Middle frontal gyrus (tissue), 1 donor: ENCODE measurements at regions not wholly inside any gene's neighbourhood (a gene's known extent, or its start where the extent isn't known, plus 50 kb on each side); places are given as distances from the start of the nearest gene placed in this dataset.

Experiments used
- DNase-seq: peaks from one replicate; pipeline ENCODE4 v3.0.0-alpha.2; 2015; ENCODE audit warnings: low spot score; ENCODE audit errors: extremely low spot score

- DNase-seq = no peak
These were observed 970.7 kb downstream of the KCNMA1 start for GRCh38 chr10:76666891-76667290.

DNA sequence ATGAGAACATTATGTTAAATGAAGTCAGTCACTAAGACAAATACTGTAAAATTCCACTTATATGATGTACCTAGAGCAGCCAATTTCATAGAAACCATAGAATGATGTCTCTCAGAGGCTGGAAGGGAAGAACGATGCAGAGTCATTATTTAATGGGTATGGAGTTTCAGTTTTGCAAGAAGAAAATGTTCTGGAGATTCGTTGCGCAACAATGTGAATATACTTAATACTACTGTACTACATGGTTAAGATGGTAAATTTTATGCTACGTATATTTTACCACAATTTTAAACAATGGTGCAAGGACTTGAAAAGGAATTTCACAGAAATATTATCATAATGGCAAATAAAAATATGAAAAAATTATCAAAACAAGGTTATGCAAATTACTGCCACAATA lies 972.6 kb downstream of the KCNMA1 start:
- DNase-seq = no peak

DNA sequence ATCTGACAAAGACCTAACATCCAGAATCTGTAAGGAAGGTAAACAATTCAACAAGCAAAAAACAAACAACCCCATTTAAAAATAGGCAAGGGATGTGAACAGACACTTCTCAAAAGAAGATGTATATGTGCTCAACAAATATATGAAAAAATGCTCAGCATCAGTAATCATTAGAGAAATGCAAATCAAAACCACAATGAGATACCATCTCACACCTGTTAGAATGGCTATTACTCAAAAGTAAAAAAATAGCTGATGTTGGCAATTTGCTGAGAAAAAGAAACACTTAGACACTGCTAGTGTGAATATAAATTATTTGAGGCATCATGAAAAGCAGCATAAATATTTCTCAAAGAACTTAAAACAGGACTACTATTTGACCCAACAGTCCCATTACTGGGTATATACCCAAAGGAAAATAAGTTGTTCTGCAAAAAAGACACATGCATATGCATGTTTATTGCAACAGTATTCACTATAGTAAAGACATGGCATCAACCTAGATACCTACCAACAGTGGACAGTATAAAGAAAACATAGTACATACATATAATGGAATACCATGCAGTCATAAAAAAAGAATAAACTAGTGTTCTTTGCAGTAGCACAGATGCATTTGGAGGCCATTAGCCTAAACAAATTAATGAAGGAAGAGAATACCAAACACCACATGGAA lies 980.1 kb downstream of the KCNMA1 start:
- DNase-seq = no peak

DNA sequence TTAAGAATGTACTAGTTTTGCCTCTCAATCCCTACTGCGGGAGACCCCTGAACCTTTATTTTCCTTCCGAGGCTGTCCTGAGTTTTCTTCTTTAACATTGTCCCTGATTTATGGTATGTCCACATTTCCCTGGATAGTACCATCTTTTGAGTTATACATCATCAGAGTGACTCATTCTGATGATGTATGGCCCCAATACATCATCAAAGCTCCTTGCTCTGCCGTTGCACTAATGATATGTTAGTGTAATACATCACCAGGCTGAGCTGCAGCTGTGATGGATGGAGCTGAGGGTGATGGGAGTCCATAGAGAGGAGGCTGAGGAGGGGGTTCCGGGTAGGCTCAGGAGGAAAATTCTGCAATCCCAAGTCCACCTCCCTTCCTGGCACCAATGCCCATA lies 986.5 kb downstream of the KCNMA1 start:
- no peak for DNase-seq

- no peak for DNase-seq
These were observed 987.9 kb downstream of the KCNMA1 start for GRCh38 chr10:76649723-76650127.

DNA sequence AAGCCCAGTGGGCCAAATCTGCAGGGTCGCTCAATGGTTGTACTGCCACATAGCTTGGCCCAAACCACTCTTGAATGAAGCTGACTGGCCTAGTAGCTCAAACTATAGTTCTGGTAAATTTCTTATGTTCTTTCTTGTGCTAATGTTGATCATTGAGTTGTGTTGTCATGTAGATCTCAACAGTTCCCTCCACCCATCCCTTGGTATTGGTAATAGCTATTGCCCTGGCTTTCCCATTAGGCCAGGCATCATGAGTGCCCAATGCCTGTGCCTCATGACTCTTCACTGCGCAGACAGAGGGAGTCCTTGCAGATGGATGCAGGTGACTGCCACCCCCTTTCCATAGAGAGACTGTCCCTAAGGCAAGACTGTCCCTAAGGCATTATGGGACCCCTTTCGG lies 988.4 kb downstream of the KCNMA1 start:
- no peak for DNase-seq

DNA sequence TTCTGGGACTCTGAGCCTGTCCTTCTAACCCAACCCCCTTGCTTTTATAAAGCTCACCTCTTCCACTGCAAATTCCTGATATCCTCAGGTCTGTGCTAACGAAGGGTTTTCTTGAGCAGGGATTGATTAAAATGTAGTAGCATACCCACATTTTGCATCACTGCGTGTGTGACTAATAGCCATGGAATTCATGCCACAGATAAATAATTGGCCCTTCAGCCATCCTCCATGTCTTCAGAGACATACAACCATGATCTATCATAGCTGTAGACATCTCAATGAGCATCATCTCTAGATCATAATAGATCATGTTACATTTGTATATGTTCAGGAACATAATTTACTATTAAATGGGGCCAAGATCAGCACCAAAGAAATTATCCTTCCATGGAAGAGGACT lies 990.3 kb downstream of the KCNMA1 start:
- no peak for DNase-seq

GRCh38 chr10:76645341-76645740 lies 992.3 kb downstream of the KCNMA1 start:
- DNase-seq = no peak

DNA sequence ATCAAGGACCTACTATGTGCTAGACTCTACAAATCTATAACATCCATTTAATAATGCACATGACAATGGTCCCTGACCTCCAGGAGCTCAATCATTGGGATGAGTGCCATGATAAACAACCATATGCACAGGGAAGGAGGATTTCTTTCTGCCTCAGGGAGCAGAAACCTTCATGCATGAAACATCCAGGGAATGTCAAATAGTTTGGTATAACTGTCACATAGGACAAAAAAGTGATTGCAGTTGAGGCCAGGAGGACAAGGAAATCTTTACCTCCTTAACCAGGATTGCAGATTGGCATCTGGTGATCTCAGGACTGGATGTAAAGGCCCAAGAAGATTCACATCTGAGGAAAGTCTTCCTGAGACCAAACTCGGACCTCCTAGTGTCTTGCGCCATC lies 993.1 kb downstream of the KCNMA1 start:
- DNase-seq = no peak

DNA sequence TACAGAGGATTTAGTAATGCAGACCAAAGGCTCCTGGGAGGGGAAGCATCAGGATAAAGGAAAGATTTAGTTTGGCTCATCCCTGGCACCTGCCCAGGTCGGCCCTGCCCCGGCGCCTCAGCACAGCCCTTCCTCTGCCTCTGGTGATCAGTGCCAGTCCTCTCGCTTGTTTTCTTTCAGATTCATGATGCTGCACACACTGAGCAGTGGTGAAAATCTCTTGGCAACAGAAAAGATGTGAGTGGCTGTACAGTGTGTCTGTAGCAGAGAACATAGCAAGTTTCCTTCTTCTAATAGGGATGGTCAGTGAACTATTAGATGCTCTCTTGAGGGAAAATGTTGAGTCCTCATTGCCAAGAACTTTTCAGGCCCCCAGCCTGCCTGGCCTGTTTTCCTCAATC lies 994.1 kb downstream of the KCNMA1 start:
- DNase-seq = no peak

DNA sequence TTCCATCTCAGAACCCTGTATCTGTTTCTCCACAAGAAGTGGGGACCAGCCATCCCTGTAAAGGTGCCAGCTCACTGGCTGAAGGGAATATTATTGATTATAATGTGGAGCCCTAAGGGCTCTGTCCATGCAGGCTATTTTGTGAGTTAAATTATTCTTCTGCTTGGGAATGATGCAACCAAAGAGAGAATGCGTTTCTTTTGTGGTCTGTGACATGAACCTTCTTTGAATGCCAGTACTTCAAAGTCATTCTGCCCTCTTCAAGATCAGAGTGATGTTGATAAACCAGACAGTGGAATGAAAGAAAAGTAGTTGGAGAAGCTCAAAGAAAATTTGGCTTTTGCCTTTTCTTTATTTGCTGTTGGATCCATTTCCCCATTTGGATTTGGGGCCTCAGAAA lies 995.2 kb downstream of the KCNMA1 start:
- no peak for DNase-seq

DNA sequence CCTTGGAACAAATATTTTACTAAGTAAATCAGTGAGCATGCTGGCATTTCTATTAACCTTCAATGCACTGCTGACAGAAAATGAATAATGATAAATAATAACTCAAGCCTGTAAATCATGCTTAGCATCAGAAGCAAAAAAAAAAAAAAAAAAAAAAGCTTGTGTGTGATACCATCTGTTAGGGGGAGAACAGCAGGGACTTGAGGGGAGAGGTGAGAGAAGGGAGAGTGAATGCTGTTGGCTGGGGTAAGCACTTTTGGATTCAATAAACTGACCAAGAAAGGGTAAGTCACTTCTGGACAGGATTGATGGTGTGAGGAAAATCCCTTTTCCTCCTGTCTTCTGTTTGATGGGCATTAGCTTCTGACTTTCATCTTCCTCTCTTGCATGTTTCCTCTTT lies 996.4 kb downstream of the KCNMA1 start:
- no peak for DNase-seq

DNA sequence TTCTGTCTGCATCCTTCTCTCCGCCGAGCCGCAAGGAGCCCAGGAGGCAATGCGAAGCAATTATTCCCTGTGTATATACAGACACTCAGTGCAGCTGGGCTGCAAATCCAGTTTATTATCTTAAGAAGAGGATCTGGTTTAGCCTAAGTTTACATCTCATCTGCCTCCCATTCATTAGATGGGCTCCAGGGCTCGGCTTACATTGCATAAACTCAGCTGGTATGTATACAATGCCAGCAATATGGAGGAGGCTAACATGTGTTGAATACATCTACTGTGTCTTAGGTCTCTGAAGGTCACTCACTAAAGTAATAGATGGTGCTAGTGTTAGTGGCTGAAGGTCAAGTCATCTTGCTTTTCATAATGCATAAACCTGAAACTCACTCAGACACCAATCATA lies 996.8 kb downstream of the KCNMA1 start:
- DNase-seq = no peak

DNA sequence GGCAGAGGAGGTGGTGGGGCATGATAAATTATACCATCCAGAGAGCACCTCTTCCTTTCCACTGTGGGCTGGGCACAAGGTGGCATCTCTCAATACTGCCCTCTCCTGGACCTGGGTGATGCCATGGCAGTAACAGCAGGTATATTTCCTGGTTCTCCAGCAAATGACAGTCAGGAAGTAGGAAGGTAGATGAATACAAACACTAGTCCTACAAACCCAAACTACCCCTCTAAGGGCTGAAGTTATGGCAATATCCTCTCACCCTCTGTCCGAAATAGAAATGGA lies 1004.9 kb downstream of the KCNMA1 start:
- DNase-seq = no peak

DNA sequence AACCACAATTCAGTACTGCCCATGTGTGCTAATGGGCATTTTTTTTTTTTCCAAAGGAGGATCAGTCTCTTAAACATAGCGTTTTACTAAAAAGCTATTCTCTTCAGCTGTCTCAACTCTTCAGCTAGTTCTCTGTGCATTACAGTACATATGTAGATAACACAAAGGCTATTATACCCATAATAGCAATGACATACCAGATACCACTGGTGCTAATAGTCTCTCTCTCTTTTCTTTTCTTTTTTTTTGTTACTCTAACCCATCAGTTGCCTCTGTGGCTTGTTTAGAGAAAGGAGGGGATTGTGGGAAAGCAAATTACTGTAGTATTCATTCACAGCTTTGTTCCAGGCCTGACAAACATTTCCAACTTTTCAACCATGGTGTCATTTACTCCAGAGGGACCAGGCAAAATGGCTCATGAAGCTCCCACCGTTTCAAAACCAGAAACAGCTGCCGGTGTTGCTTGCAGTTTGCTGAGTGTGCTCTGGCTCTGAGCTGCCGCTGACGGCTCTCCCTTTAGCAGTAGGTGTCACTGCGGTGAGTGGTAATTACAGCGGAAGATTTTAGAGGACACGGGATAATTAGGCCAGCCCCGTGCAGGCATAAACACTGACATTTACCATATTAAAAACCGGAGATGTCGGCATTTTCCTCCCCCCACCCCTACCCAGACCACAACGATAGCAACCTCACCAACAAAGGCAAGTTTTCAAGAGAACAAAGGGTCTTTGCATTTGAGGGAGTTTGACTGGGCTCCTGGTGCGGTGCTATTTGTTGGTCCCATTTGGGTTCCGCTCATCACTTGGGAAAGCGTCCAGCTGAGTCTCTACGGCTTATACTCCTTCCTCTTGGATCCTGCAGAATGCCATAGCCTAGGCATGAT lies 1005.5 kb downstream of the KCNMA1 start:
- no peak for DNase-seq

DNA sequence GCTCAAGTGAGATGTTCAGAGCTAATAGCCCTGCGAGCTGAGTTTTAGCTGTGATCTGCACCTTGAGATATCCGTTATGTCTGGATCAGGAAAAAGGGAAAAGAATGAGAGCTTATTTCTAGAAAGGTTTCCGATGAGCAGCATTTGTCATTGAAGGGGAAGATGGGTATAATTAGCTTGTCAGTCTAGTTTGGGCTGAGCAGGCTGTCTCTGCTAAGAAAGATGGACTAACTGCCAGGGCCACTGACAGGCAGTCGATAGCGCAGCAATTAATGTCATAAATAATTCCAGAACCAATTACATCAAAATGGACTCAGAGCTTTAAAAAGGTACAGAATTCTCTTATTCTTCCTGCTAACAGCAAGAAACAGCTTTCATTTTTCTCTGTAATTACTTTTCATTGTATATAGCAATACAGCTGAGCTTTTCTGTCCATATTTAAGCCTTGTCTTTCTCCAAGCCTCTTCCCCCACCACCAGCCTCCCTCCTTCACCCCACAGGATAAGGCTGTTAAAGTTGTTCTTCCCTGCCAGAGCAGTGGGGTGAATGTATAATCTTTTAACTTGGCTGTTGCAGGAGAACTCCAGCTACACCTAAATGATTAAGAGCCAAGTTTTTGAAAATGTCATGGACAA lies 1006.5 kb downstream of the KCNMA1 start:
- DNase-seq = no peak

GRCh38 chr10:76628801-76629200 lies 1008.8 kb downstream of the KCNMA1 start:
- DNase-seq = no peak

GRCh38 chr10:76626386-76626785 lies 1011.2 kb downstream of the KCNMA1 start:
- no peak for DNase-seq

GRCh38 chr10:76624470-76624869 lies 1013.1 kb downstream of the KCNMA1 start:
- no peak for DNase-seq

GRCh38 chr10:76621886-76622620 lies 1015.6 kb downstream of the KCNMA1 start:
- DNase-seq = no peak

- no peak for DNase-seq
These were observed 1019.0 kb downstream of the KCNMA1 start for GRCh38 chr10:76618641-76619040.

GRCh38 chr10:76618171-76618570 lies 1019.4 kb downstream of the KCNMA1 start:
- no peak for DNase-seq
